ENCODE measurements at regions not wholly inside any gene's neighbourhood (a gene's known extent, or its start where the extent isn't known, plus 50 kb on each side); places are given as distances from the start of the nearest gene placed in this dataset.

GRCh38 chr18:57918601-57919000 lies 115.5 kb upstream of the ATP8B1 start:
- Histone ChIP-seq H2BK5ac (ENCODE audit: low read depth, low read length) (no peak overlapping the region), H3K9me3 (ENCODE audit: insufficient read depth in 2 of 2, low read depth in 1 of 2, low read length in 1 of 2) (no peaks in the 10 kb centered on the region), H3K4me3 (ENCODE audit: extremely low read depth in 1 of 4, insufficient read depth in 2 of 4, low read depth in 3 of 4, low read length in 4 of 4) (no peak overlapping the region), H2BK12ac (ENCODE audit: low read depth, low read length) (no peak overlapping the region), H3K56ac (replicated peaks; ENCODE audit: insufficient read length, low read depth, low read length) (no peak overlapping the region), H3K4me2 (ENCODE audit: insufficient read depth in 1 of 2, low read depth in 2 of 2, low read length in 2 of 2) (no peak overlapping the region), H3K79me1 (ENCODE audit: low read depth, low read length) (no peaks in the 10 kb centered on the region), H3K14ac (ENCODE audit: insufficient read length) (no peak overlapping the region), H4K5ac (ENCODE audit: insufficient read length, low read depth, low read length) (no peak overlapping the region), H2AK5ac (ENCODE audit: low read depth, low read length) (no peak overlapping the region), H3K18ac (ENCODE audit: extremely low read depth, low read length) (no peak overlapping the region), H3K9ac (replicated peaks in 1 of 4; ENCODE audit: extremely low read depth in 1 of 4, low read depth in 3 of 4, low read length in 3 of 4) (no peak overlapping the region), H2BK20ac (ENCODE audit: low read length) (no peak overlapping the region), H3K4ac (replicated peaks; ENCODE audit: insufficient read length, low read depth, low read length) (no peak overlapping the region), H4K20me1 (replicated peaks in 1 of 2; ENCODE audit: control insufficient read depth in 1 of 2, insufficient read depth in 2 of 2, low read length in 2 of 2) (no peaks in the 10 kb centered on the region), H3K27ac (ENCODE audit: low read depth, low read length) (no peak overlapping the region), H2BK15ac (ENCODE audit: low read length) (no peak overlapping the region), H3K23me2 (ENCODE audit: low read depth, low read length) (no peaks in the 10 kb centered on the region), H2AFZ (ENCODE audit: low read length) (no peak overlapping the region), H4K91ac (replicated peaks; ENCODE audit: insufficient read length, low read length) (no peak overlapping the region), H4K8ac (ENCODE audit: extremely low read depth, insufficient read depth, low read length) (no peak overlapping the region), H3K79me2 (ENCODE audit: control insufficient read depth in 1 of 2, insufficient read depth in 2 of 2, low read length in 2 of 2) (no peaks in the 10 kb centered on the region), H3K23ac (ENCODE audit: insufficient read length) (no peak overlapping the region), H3K36me3 (ENCODE audit: control insufficient read depth in 2 of 4, insufficient read depth in 4 of 4, low read length in 3 of 4) (no peaks in the 10 kb centered on the region), H2BK120ac (replicated peaks; ENCODE audit: low read depth, low read length) (no peak overlapping the region), H3K27me3 (replicated peaks in 1 of 4; ENCODE audit: control insufficient read depth in 3 of 4, extremely low read depth in 1 of 4, insufficient read depth in 3 of 4, low read length in 3 of 4) (no peaks in the 10 kb centered on the region), H3K4me1 (replicated peaks in 1 of 4; ENCODE audit: control insufficient read depth in 3 of 4, insufficient read depth in 4 of 4, low read length in 3 of 4) (peaks cover 0 to 6% (median 2%) of the 10 kb centered on the region in 4 experiments; a peak in 3 of 7 replicates)
- ChIA-PET POLR2A (ENCODE audit: partially characterized antibody) (no interaction called here), CTCF (ENCODE audit: partially characterized antibody) (interaction anchor here (0.6 to 2.1 kb wide), 2 partner anchors 11 to 157 kb away, joined by 4 to 7 read pairs; no protein-coding TSS in a partner anchor)
- WGBS, 2 experiments (ENCODE audit: extremely low coverage in 1 of 2, insufficient coverage in 1 of 2, insufficient read length in 1 of 2, insufficient replicate concordance in 2 of 2, low coverage in 1 of 2, low lambda C conversion rate in 2 of 2, missing lambda C conversion rate in 1 of 2) = 94% methylated on average over 3 of the region's 3 CpGs; no CpG with 5 or more reads in 1 of the 2 experiments
- TF ChIP-seq JUND (IDR thresholded peaks at IDR 0.05; ENCODE audit: low read length) (no peak), BCL11A (IDR thresholded peaks at IDR 0.05; ENCODE audit: low read depth in 2 of 2, low read length in 2 of 2) (no peak), TEAD4 (IDR thresholded peaks at IDR 0.05; ENCODE audit: low read depth, low read length) (no peak), TAF7 (optimal IDR thresholded peaks at IDR 0.05; ENCODE audit: borderline replicate concordance, low read depth, low read length) (no peak), POU5F1 (IDR thresholded peaks at IDR 0.05; ENCODE audit: low read depth, low read length) (no peak), YY1 (IDR thresholded peaks at IDR 0.05; ENCODE audit: low read depth, low read length) (no peak), GABPA (IDR thresholded peaks at IDR 0.05; ENCODE audit: borderline replicate concordance, insufficient read depth, low read length) (no peak), JUN (IDR thresholded peaks at IDR 0.05; ENCODE audit: low read depth, low read length) (no peak), EP300 (IDR thresholded peaks at IDR 0.05; ENCODE audit: borderline replicate concordance in 1 of 2, low read depth in 2 of 2, low read length in 2 of 2) (no peak), NRF1 (IDR thresholded peaks at IDR 0.05; ENCODE audit: low read depth, low read length) (no peak), ATF3 (IDR thresholded peaks at IDR 0.05; ENCODE audit: insufficient read depth, low read depth, low read length) (no peak), POLR2A (IDR thresholded peaks at IDR 0.05; ENCODE audit: control extremely low read depth in 1 of 2, low read depth in 2 of 2, low read length in 2 of 2) (no peak), PHF8 (conservative IDR thresholded peaks at IDR 0.05; ENCODE audit: low read depth, low read length) (no peak)
- DNase-seq (ENCODE audit: low read depth in 1 of 2, low spot score in 2 of 2) (no peak), FAIRE-seq (no peak)
